Activated CD8-positive, alpha-beta T cell treated with anti-CD3 and anti-CD28 coated beads for 36 hours (primary cell): ENCODE measurements at regions not wholly inside any gene's neighbourhood (a gene's known extent, or its start where the extent isn't known, plus 50 kb on each side); places are given as distances from the start of the nearest gene placed in this dataset.
"Not testable (repeated sequence)": the region's sequence is repeated elsewhere in the genome, so short reads cannot be mapped to it uniquely, and the experiment has no call there.

Experiments used
- ATAC-seq: fragments of 200-7000 bp; cut with Tn5 transposase; one replicate; pipeline ENCODE4 v1.10.0; 2021; ENCODE audit warnings: mild to moderate bottlenecking, moderate library complexity
- CTCF ChIA-PET: fragments of 350-600 bp; sonication (Branson Sonifier 250); formaldehyde crosslinking; loops from one replicate; lab custom pipeline; 2021; ENCODE audit warnings: antibody characterized with exemption; lab: Charles Lee
- POLR2A ChIA-PET: fragments of 350-600 bp; sonication (Branson Sonifier 250); formaldehyde crosslinking; loops from one replicate; lab custom pipeline; 2021; ENCODE audit warnings: antibody characterized with exemption; lab: Charles Lee
- DNase-seq: peaks from one replicate; pipeline ENCODE4 v3.0.0-alpha.2; 2020
- H3K27ac Mint-ChIP-seq: one replicate; pipeline ENCODE4 v1.8.0; 2021; ENCODE audit warnings: mild to moderate bottlenecking, mixed read lengths
- H3K27me3 Mint-ChIP-seq: one replicate; pipeline ENCODE4 v1.8.0; 2021; ENCODE audit warnings: mixed read lengths
- H3K36me3 Mint-ChIP-seq: one replicate; pipeline ENCODE4 v1.8.0; 2021; ENCODE audit warnings: low read depth, mixed read lengths
- H3K4me1 Mint-ChIP-seq: one replicate; pipeline ENCODE4 v1.8.0; 2021; ENCODE audit warnings: low read depth, mixed read lengths
- H3K4me3 Mint-ChIP-seq: one replicate; pipeline ENCODE4 v1.8.0; 2021; ENCODE audit warnings: mild to moderate bottlenecking, moderate library complexity, mixed read lengths
- H3K9me3 Mint-ChIP-seq: one replicate; pipeline ENCODE4 v1.8.0; 2021; ENCODE audit warnings: mixed read lengths
- CTCF ChIP-seq: fragments of 200-600 bp; IDR thresholded peaks from one replicate; pipeline ENCODE4 v1.8.0; 2022; ENCODE audit warnings: antibody characterized with exemption, mild to moderate bottlenecking
- intact Hi-C: fragments of 100-400 bp; cut with micrococcal nuclease; formaldehyde crosslinking; loops from one replicate; pipeline ENCODE4 v1.10.0; 2022

DNA sequence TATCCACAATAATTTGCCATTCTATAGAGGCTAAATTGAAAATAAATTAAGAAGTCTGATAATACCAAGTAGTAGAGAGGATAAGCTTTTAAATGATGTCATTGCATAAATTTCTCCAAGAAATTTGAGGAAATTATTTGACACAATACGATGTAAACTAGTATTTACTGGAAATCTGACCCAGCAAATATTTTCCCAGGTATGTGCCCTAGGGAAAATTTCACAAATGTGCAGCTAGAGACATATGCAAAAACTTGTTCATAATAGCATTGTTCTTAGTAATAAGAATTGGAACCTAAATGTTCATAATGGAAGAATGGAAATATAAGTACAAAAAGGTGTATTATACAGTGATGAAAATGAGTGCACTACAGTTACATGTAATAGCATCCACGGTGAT is 888.8 kb upstream of the SOX11 start:
- no peak for ATAC-seq
- H3K27me3 Mint-ChIP-seq, result no peaks in the 10 kb centered on the region
- H3K9me3 Mint-ChIP-seq, result peaks cover 7% of the 10 kb centered on the region
- intact Hi-C loops, result no loop called here
- CTCF ChIA-PET, result no interaction called here
- POLR2A ChIA-PET, result no interaction called here
- H3K4me1 Mint-ChIP-seq, result no peaks in the 10 kb centered on the region
- DNase-seq, result no peak
- no peak overlapping the region for H3K4me3 Mint-ChIP-seq
- H3K27ac Mint-ChIP-seq, result no peak overlapping the region
- no peaks in the 10 kb centered on the region for H3K36me3 Mint-ChIP-seq
- no peak for TF ChIP-seq CTCF

GRCh38 chr2:4814137-4814536 is 878.0 kb upstream of the SOX11 start:
- not testable (repeated sequence) for H3K4me3 Mint-ChIP-seq

GRCh38 chr2:4827836-4828235 is 864.3 kb upstream of the SOX11 start:
- no peak for TF ChIP-seq CTCF
- POLR2A ChIA-PET, result no interaction called here
- ATAC-seq, result no peak
- intact Hi-C loops, result no loop called here
- Mint-ChIP-seq H3K27ac (no peak overlapping the region), H3K4me3 (no peak overlapping the region), H3K27me3 (no peaks in the 10 kb centered on the region), H3K4me1 (no peaks in the 10 kb centered on the region), H3K9me3 (peaks cover 7% of the 10 kb centered on the region), H3K36me3 (no peaks in the 10 kb centered on the region)
- CTCF ChIA-PET, result no interaction called here
- DNase-seq, result no peak

More at GRCh38 chr2:4814137-4814536, 878.0 kb upstream of the SOX11 start:
- H3K36me3 Mint-ChIP-seq, CTCF ChIA-PET, ATAC-seq, H3K27ac Mint-ChIP-seq, POLR2A ChIA-PET, H3K27me3 Mint-ChIP-seq, intact Hi-C loops, DNase-seq, H3K4me1 Mint-ChIP-seq: not testable (repeated sequence)
- peaks cover 26% of the 10 kb centered on the region for H3K9me3 Mint-ChIP-seq

GRCh38 chr2:4828682-4829374 is 863.4 kb upstream of the SOX11 start:
- Mint-ChIP-seq H3K9me3 (peaks cover 7% of the 10 kb centered on the region), H3K4me1 (no peaks in the 10 kb centered on the region), H3K4me3 (no peak overlapping the region), H3K36me3 (no peaks in the 10 kb centered on the region), H3K27ac (no peak overlapping the region), H3K27me3 (no peaks in the 10 kb centered on the region)
- ChIA-PET POLR2A (no interaction called here), CTCF (no interaction called here)
- ATAC-seq (no peak), DNase-seq (no peak)
- no peak for TF ChIP-seq CTCF
- intact Hi-C loops, result no loop called here

GRCh38 chr2:4831751-4832150 is 860.4 kb upstream of the SOX11 start:
- DNase-seq (no peak), ATAC-seq (no peak)
- ChIA-PET POLR2A (no interaction called here), CTCF (no interaction called here)
- TF ChIP-seq CTCF, result no peak
- Mint-ChIP-seq H3K27me3 (no peaks in the 10 kb centered on the region), H3K27ac (no peak overlapping the region), H3K36me3 (no peaks in the 10 kb centered on the region), H3K4me1 (no peaks in the 10 kb centered on the region), H3K9me3 (peaks cover 7% of the 10 kb centered on the region), H3K4me3 (no peak overlapping the region)
- intact Hi-C loops, result no loop called here
